ENCODE measurements at regions not wholly inside any gene's neighbourhood (a gene's known extent, or its start where the extent isn't known, plus 50 kb on each side); places are given as distances from the start of the nearest gene placed in this dataset.

- peaks cover 11% of the 10 kb centered on the region for H3K4me1 Mint-ChIP-seq (ENCODE audit: low read depth)
- H3K27ac Mint-ChIP-seq = no peak overlapping the region
- H3K36me3 Mint-ChIP-seq (ENCODE audit: insufficient read depth) = no peaks in the 10 kb centered on the region
- H3K9me3 Mint-ChIP-seq (ENCODE audit: low read depth) = no peaks in the 10 kb centered on the region
- H3K4me3 Mint-ChIP-seq (ENCODE audit: low read depth) = no peak overlapping the region
- no peaks in the 10 kb centered on the region for H3K27me3 Mint-ChIP-seq
- no peak for TF ChIP-seq CTCF (IDR thresholded peaks at IDR 0.05; ENCODE audit: unreplicated experiment)
- DNase-seq (ENCODE audit: low spot score, unreplicated experiment) = no peak
These were observed 83.9 kb upstream of the DCBLD2 start for GRCh38 chr3:98985431-98985830.

GRCh38 chr3:98984024-98984423 lies 82.5 kb upstream of the DCBLD2 start:
- Mint-ChIP-seq H3K4me3 (ENCODE audit: low read depth) (no peak overlapping the region), H3K36me3 (ENCODE audit: insufficient read depth) (no peaks in the 10 kb centered on the region), H3K27me3 (peaks cover 3% of the 10 kb centered on the region), H3K9me3 (ENCODE audit: low read depth) (no peaks in the 10 kb centered on the region), H3K4me1 (ENCODE audit: low read depth) (peaks cover 11% of the 10 kb centered on the region), H3K27ac (no peak overlapping the region)
- no peak for TF ChIP-seq CTCF (IDR thresholded peaks at IDR 0.05; ENCODE audit: unreplicated experiment)
- no peak for DNase-seq (ENCODE audit: low spot score, unreplicated experiment)

- Mint-ChIP-seq H3K9me3 (ENCODE audit: low read depth) (no peaks in the 10 kb centered on the region), H3K27me3 (peaks cover 3% of the 10 kb centered on the region), H3K4me1 (ENCODE audit: low read depth) (peaks cover 22% of the 10 kb centered on the region), H3K27ac (no peak overlapping the region), H3K4me3 (ENCODE audit: low read depth) (no peak overlapping the region), H3K36me3 (ENCODE audit: insufficient read depth) (no peaks in the 10 kb centered on the region)
- no peak for DNase-seq (ENCODE audit: low spot score, unreplicated experiment)
- no peak for TF ChIP-seq CTCF (IDR thresholded peaks at IDR 0.05; ENCODE audit: unreplicated experiment)
These were observed 80.9 kb upstream of the DCBLD2 start for GRCh38 chr3:98982351-98982750.

- Mint-ChIP-seq H3K4me3 (ENCODE audit: low read depth) (no peak overlapping the region), H3K9me3 (ENCODE audit: low read depth) (no peaks in the 10 kb centered on the region), H3K4me1 (ENCODE audit: low read depth) (peaks cover 19% of the 10 kb centered on the region), H3K27ac (no peak overlapping the region), H3K27me3 (peaks cover 3% of the 10 kb centered on the region), H3K36me3 (ENCODE audit: insufficient read depth) (no peaks in the 10 kb centered on the region)
- no peak for TF ChIP-seq CTCF (IDR thresholded peaks at IDR 0.05; ENCODE audit: unreplicated experiment)
- DNase-seq (ENCODE audit: low spot score, unreplicated experiment) = no peak
These were observed 79.6 kb upstream of the DCBLD2 start for GRCh38 chr3:98980915-98981596.

GRCh38 chr3:98979296-98979695 lies 77.8 kb upstream of the DCBLD2 start:
- H3K9me3 Mint-ChIP-seq (ENCODE audit: low read depth) = peaks cover 4% of the 10 kb centered on the region
- DNase-seq (ENCODE audit: low spot score, unreplicated experiment) = no peak
- H3K4me3 Mint-ChIP-seq (ENCODE audit: low read depth) = no peak overlapping the region
- H3K27ac Mint-ChIP-seq = no peak overlapping the region
- H3K27me3 Mint-ChIP-seq = peaks cover 3% of the 10 kb centered on the region
- TF ChIP-seq CTCF (IDR thresholded peaks at IDR 0.05; ENCODE audit: unreplicated experiment) = no peak
- peaks cover 10% of the 10 kb centered on the region for H3K4me1 Mint-ChIP-seq (ENCODE audit: low read depth)
- H3K36me3 Mint-ChIP-seq (ENCODE audit: insufficient read depth) = no peaks in the 10 kb centered on the region

All from progenitor cell of endocrine pancreas (in vitro differentiated cells).